Kidney glomerular epithelial cell (primary cell): ENCODE measurements at regions not wholly inside any gene's neighbourhood (a gene's known extent, or its start where the extent isn't known, plus 50 kb on each side); places are given as distances from the start of the nearest gene placed in this dataset.
"Not testable (repeated sequence)": the region's sequence is repeated elsewhere in the genome, so short reads cannot be mapped to it uniquely, and the experiment has no call there.

ENCODE experiments used
- DNase-seq: peaks from one replicate; lab custom pipeline; 2025; lab: John Stamatoyannopoulos, UW

DNA sequence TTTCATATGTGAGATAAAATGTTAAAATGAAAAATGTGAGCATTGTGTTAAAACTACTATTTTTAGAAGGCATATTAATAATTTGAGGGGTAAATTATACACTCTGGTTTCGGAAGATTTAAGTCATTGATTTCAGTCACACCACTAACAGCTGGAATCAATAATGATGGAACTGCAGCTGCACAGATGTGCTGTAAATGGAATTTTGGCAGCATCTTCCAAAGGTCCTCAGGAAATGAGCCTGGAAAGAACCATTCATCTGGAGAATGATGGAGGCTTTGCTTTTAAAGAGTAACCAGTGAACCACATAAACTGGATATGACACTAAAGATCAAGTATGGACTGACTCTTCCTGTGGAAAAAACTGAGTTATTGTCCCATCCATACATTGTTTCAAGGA is 759.0 kb upstream of the EPHA5 start:
- DNase-seq, result no peak

DNA sequence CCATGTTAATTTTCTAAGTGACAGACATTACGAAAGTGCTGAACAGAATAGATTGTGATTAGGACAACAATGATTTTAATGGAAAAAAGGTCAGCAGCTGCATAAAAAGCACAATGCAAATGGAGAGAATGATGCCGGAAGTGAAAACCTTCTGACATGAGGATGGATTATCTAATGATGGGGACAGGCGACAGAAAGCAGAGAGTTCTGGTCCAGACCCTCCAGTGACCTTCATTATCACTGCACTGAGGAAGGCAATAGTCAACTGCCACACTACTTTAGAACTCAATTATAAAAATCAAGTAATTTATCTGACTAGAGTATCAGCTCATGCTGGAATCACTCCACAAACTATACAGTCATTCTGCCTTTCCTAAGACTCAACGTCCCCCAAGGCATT is 746.1 kb upstream of the EPHA5 start:
- no peak for DNase-seq

DNA sequence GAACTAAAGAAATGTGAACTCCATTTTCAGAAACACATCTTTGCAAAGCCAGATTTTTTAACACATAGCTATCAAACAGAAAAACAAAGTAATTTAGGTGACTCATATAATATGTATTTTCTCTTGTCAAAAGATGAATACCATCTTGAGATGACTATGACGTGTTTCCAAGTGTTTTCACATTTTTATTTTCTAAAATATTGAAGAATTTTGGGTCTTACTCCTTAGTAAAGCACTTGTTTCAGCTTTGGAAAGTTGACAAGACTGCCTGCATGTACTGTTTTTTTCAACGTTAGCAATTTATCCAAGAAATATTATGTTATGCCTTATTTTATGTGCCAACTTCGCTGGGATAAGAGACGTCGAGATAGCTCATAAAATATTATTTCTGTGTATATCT is 733.9 kb upstream of the EPHA5 start:
- DNase-seq, result no peak

DNA sequence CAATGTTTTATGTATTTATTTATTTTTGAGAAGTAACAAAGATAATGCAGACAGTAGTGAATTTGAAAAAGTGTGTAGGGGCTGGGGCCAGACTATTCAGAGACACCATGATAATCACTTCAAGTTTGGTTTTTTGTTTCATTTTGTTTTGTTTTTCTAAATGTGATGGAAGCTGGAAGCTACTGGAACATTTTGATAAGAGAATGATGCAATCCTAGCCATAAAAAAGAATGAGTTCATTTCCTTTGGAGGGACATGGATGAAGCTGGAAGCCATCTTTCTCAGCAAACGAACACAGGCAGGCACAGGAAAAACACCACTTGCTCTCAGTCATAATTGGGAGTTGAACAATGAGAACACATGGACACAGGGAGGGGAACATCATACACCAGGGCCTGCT is 706.6 kb upstream of the EPHA5 start:
- no peak for DNase-seq

DNA sequence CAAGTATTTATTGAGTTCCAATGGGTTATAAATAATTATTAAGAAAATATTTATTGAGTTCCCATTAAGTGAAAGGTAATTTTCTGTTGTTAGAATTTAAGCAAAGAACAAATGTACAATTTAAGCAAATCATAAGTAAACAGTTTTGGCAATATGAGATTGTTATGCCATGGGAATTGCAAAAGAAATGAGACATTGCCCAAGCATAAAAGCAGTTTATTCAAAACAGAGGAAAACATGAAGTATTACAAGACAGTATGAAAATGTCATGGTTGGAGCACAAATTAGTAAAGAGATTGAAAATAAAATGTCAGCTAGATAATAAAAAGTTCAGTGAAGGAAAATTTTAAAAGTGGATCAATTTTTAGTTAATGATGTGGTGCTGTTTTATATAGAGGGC is 706.1 kb upstream of the EPHA5 start:
- no peak for DNase-seq

DNA sequence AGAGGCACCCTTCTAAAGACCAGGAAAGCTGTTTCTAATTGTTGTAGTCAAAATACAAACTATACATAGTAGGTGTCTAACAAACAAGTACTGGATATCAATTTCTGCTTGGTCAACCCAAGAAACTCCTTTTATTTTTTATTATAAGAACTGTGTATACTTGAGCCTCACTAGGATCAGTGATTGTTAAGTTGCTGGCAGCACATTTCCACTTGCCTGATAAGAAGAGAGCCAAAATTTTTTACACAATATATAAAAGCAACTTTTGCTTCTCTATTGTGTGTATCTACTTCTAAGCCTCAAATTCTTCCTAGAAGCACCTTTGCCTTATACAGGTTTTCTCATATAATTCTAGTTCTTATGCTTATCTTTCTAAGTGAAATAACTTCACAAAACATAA is 703.0 kb upstream of the EPHA5 start:
- no peak for DNase-seq

DNA sequence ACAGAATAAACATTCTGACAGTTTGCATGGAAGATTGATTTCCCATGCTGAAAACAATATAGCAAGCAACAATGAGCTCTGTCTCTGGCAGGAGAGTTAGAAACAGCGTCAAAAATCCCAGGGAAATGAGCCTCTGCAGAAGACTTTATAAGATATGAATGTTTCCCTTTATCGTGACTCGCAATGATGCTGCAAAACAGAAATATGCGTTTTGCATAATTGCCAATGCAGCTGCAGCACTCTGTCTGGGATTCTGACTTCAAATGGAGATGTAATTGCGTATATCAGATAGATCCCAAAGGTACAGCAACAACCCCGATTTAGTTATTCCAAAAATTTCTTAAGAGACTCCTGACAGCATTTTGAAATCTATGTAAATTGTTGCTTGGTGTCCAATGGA is 702.4 kb upstream of the EPHA5 start:
- no peak for DNase-seq

DNA sequence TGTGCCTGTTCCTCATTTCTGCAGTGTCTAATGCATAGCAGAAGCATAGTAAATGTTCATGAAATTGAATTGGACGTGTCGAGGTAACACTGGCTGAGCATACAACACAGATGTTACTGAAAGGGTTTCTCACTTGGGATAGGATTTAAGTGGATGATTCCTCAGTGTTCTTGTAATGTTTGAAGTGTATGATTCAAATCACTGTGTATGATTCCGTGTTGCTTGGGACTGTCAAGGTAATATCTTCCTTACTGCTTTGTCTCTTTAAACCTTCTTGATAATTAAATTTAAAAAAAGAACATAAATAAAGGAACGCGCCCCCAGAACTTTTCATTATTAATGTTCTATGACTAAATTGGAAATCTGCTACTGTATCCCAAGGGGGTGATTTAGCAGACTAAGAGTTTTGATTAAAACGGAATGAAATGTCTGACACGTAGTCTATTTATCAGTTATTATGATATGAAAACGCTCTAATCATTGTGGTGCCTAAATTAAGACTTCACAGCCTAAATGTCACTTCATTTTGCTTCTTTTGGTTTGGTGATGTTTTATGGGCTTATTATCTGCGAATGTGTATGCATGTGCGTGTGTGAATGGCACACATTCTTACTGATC is 696.9 kb upstream of the EPHA5 start:
- DNase-seq, result no peak

DNA sequence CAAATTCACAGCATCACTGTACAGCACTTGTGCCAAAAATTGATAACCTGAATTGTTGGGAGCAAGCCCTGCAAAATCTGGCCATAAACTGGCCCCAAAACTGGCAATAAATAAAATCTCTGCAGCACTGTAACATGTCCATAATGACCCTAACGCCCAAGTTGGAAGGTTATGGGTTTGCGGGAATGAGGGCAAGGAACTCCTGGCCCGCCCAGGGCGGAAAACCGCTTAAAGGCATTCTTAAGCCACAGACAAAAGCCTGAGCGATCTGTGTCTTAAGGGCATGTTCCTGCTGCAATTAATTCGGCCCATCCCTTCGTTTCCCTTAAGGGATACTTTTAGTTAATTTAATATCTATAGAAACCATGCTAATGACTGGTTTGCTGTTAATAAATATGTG is 690.1 kb upstream of the EPHA5 start:
- DNase-seq, result not testable (repeated sequence)

DNA sequence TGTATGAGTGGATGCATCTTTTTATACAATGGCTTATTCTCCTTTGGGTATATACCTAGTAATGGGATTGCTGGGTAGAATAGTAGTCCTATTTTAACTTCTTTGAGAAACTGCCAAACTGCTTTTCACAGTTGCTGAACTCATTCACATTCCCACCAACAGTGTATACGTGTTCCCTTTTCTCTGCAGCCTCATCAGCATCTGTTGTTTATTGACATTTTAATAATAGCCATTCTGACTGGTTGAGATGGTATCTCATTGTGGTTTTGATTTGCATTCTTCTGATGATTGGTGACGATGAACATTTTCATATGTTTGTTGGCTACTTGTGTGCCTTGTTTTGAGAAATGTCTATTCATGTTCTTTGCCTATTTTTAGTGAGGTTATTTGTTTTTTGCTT is 687.0 kb upstream of the EPHA5 start:
- no peak for DNase-seq

DNA sequence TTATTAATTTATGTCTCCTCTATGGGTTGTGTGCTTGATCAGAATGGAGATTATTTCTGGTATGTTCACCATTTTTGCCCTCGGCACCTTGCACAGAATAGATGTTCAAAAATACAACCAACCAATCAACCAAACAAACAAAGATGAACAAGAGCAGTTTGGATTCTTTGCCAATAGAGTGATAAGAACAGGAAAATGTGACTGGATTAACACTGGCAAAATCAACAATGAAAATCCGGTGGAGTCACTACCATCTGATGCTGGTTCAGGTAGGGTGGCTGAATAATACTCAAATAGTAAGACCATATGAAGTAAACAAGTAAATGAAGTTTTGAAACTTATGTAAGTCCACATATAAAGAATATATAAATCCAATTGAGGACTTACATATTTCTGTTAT is 685.0 kb upstream of the EPHA5 start:
- no peak for DNase-seq

DNA sequence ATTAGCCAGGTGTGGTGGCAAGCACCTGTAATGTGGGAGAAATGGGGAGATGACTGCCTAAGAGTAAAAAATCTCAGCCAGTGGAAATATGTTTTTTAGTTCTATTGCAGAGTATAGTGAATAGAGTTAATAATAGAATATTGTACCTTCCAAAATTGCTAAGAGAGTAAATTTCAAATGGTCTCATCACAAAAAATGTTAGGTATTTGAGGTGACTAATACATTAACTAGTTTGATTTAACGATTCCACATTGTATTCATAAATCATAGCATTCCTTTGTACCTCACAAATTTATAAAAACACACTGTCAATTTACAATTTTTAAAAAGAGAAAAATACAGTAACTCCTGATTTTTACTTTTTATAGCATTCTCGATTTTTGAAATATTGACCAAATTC is 681.5 kb upstream of the EPHA5 start:
- no peak for DNase-seq

DNA sequence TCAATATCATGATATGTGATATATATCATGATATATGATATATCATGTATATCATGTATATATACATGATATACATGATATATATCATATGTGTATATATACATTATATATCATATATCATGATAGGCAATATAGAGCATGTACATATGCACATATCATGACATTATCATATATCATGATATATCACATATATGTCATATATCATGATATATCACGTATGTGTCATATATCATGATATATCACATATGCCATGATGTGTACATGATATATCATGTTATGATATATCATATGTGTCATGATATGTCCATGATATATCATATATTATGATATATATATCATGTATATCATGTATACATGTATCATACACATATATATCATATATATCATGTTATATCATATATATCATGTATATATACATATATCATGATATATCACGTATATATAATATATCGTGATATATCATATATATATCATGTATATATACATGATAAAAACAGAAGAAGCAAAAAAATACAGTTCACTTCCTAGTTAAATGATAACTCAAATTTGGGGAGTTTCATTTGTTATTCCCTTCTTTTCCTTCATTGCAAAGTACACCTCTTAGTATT is 670.1 kb upstream of the EPHA5 start:
- no peak for DNase-seq

DNA sequence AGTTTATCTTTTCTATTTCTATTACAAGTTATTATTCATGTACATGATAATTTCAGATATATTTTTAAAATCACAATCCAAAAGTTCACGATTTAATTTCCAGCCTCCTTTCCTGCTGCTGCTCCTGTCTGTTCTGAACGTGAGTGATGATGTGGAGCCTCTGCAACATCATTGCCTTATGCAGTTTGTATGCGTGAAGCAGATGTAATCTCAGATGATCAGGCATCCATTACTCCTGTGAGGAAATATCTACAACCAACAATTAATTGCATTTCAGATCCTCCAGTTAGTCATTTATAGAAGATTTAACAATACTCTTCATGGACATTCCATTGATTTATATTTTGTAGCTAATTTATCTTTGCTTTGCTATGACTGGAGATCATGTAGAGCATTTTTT is 668.7 kb upstream of the EPHA5 start:
- no peak for DNase-seq

DNA sequence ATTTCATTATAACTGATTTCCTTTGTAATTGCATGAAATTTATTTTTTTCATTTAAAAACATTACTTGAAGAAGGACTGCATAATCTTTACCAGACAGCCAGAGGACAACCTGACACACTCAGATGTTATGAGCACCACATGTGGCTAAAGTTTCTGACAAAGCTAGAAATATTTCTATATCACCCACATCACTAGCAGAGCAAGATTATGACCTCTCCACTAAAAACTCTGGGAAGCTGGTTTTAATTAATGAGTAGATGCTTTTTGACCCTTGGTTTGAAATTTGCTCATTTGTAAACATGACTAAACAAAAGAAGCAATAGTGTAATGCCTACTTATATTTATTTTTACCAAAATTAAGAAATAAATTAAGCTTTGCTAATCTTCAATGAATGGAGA is 661.5 kb upstream of the EPHA5 start:
- no peak for DNase-seq

DNA sequence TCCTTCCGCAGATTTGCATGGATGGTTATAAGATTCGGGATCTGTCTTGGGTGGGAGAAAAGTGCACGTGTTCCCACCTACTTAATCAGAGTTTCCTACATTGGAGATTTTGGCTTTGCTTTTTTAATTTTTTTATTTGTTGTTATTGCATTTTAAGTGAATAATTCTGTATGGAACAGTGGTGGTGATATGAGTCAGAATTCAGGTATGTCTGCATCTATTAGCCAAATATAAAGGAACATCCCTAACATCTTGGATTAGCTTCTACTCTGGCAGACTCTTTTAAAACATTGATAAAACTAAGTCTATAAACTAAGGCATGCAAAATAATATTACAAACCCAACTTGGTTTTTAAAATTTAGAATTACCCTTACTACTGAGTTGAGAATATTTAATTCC is 659.8 kb upstream of the EPHA5 start:
- DNase-seq, result no peak

DNA sequence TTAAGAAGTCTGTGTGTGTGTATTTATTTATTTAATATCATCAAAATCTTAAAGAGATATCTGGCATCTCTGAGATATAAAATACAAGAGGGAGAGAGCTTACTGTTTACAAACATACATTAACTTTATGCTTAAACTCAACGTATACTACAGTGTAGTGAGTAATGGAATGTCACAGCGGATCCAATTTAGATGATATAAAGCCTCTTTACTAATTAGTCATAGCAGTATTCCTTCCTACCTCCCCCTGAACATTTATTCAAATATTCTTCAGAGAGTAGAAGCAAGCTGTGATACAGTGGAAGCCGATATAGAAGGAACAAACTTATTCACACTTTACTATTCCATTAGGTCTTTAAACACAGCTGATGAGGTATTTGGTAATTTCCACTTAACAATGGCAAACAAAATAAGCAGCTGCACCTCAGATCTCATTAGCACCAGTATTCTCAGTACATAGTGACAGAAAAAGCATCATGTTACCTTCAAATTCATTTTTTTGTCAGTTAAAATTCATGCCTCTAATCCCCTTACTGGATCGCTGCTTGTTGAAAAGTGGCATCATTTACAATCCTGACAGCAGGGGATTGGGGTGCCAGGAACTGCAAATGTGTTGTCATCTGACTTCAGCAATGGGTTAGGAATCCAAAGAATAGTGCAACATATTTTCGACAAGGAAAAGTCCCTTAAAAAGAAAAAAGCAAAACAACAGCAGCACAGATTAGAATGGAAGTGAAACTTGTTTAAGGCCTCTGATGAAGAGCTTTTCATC is 658.7 kb upstream of the EPHA5 start:
- DNase-seq, result no peak

DNA sequence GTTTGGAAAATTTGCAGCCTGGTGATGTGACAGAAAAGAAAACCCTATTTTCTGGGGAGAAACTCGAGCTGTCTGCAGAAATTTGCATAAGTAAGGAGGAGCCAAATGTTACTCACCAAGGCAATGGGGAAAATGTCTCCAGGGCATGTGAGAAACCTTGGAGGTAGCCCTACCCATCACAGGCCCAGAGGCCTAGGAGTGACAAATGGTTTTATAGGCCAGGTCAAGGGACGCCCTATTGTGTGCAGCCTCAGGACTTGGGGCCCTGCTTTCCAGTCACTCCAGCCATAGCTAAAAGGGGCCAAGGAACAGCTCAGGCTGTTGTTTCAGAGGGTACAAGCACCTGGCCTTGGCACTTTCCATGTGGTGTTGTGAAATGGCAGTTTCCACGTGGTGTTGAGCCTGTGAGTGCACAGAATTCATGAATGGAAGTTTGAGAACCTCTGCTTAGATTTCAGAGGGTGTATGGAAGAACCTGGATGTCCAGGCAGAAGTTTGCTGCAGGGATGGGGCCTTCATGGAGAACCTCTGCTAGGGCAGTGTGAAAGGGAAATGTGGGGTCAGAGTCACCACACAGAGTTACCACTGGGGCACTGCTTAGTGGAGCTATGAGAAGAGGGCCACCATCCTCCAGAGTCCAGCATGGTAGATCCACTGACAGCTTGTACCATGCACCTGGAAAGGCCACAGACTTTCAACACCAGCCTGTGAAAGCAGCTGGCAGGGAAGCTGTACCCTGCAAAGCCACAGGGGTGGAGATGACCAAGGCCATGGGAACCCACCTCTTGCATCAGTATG is 637.6 kb upstream of the EPHA5 start:
- no peak for DNase-seq

DNA sequence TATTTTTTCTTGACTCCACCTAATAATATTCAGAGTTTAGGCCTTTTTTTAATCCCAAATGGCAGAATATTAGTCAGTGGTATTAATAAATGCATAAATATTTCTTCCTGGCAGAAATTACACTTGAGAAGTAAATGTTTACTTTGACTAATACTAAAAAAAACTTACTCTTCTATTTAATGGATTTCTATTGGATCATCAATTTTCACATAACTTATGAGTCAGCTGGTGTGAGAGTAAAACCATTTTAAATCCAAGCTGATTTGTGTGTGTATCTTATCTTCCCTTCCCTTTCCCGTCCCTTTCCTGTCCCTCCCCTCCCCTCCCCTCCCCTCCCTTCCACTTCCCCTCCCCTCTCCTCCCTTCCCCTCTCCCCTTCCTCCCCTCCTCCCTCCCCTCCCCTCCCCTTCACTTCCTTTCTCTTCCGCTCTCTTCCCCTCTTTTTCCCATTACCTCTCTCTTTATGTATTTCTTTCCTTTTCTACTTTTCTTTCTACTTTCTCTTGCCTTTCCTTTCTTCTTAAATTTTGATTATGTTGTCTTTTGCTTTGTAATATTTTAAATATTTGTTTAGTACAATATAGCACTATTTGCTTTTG is 630.1 kb upstream of the EPHA5 start:
- DNase-seq, result no peak

DNA sequence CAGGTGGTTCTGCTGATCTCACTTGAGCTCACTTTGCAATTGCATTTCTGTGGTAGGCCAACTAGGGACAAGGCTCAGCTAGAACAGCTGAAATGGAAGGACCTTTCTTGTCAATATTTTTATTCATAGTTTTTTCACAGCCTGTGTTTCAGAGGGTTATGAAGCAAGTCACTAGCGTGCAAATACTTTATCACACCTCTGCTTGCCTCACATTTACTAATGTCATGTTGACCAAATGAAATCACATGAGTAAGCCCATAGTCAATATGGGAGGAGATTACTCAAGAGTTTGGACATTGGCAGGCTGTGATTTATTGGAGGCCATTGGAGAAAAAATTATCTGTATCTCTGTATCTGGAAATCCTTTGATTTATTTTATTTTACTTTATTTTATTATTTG is 628.3 kb upstream of the EPHA5 start:
- no peak for DNase-seq

DNA sequence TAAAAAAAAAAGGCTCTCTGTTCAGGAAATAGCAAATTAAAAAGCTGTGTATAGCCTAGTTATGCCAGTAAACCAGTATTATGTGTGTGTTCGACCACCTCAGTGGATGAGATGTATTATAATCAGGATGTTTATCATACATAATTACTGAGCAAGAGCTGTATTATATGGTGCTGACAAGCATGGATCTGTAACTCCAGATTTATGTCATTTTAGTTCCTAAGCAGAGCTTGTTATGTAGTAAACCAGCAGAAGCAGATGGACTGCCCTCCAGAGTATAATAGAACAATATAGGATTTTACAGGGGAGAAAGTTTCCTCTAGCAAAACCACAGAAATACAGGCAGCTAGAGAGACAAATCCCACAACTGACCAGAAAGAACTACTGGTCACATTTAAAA is 627.4 kb upstream of the EPHA5 start:
- no peak for DNase-seq

DNA sequence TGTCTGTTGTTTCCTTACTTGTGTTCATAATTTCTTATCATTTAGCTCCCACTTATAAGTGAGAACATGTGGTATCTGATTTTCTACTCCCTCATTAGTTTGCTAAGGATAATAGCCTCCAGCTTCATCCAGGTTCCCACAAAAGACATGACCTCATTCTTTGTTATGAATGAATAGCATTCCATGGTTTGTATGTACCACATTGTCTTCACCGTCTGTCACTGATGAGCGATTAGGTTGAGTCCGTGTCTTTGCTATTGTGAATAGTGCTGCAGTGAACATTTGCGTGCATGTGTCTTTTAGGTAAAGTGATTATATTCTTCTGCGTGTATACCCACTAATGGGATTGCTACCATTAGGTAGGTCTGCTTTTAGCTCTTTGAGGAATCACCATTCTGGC is 624.3 kb upstream of the EPHA5 start:
- no peak for DNase-seq
